B cell (primary cell): ENCODE measurements at regions not wholly inside any gene's neighbourhood (a gene's known extent, or its start where the extent isn't known, plus 50 kb on each side); places are given as distances from the start of the nearest gene placed in this dataset.

ENCODE experiments used
- ATAC-seq: fragments of 200-7000 bp; cut with Tn5 transposase; one replicate; pipeline ENCODE4 v1.10.0; 2021; ENCODE audit warnings: low read depth, mild to moderate bottlenecking, moderate number of reproducible peaks, moderate library complexity
- CTCF ChIA-PET: fragments of 350-600 bp; sonication (Branson Sonifier 250); formaldehyde crosslinking; loops from one replicate; lab custom pipeline; 2021; ENCODE audit warnings: antibody characterized with exemption, inconsistent platforms; lab: Charles Lee
- POLR2A ChIA-PET: fragments of 350-600 bp; sonication (Branson Sonifier 250); formaldehyde crosslinking; loops from one replicate; lab custom pipeline; 2021; ENCODE audit warnings: antibody characterized with exemption; lab: Charles Lee
- DNase-seq: peaks from one replicate; pipeline ENCODE4 v3.0.0; 2013
- H2AFZ ChIP-seq: 2 replicates; pipeline ENCODE4 v1.6.1; 2012; ENCODE audit warnings: mild to moderate bottlenecking, low read depth, low read length; ENCODE audit not compliant: insufficient read depth, poor library complexity, severe bottlenecking
- H3K27ac ChIP-seq, 2 donors: 1 replicate in 1 of 2; 2 replicates in 1 of 2; pipeline ENCODE4 v1.5.1; 2012 to 2013; ENCODE audit warnings: low read length in 2 of 2, mild to moderate bottlenecking in 2 of 2, moderate library complexity in 1 of 2
- H3K27me3 ChIP-seq, 4 experiments: fragments of 200-600 bp in 1 of 4; sonication (generic) in 1 of 4; replicated peaks in 1 of 4; 1 replicate in 2 of 4; 2 replicates in 2 of 4; pipeline versions ENCODE4 v1.6.1 to v1.7.0; 2013 to 2016; ENCODE audit warnings: low read length in 3 of 4, mild to moderate bottlenecking in 2 of 4, mixed read lengths in 1 of 4, moderate library complexity in 1 of 4; ENCODE audit not compliant: insufficient read depth in 4 of 4, control insufficient read depth in 3 of 4; ENCODE audit errors: control extremely low read depth in 1 of 4
- H3K36me3 ChIP-seq, 2 experiments: replicated peaks in 1 of 2; 1 replicate in 1 of 2; 2 replicates in 1 of 2; pipeline versions ENCODE4 v1.6.1 to v1.7.1; 2013; ENCODE audit warnings: low read length in 1 of 2; ENCODE audit not compliant: insufficient read depth in 2 of 2, control insufficient read depth in 1 of 2; ENCODE audit errors: control extremely low read depth in 1 of 2, extremely low read depth in 1 of 2
- H3K4me1 ChIP-seq, 2 donors: fragments of 200-600 bp in 1 of 2; sonication (generic) in 1 of 2; 1 replicate in 1 of 2; 2 replicates in 1 of 2; pipeline versions ENCODE4 v1.5.1 to v1.6.1; 2013 to 2017; ENCODE audit warnings: low read length in 2 of 2; ENCODE audit not compliant: control insufficient read depth in 2 of 2, insufficient read depth in 2 of 2
- H3K4me2 ChIP-seq: replicated peaks from 2 replicates; pipeline ENCODE3; 2012; ENCODE audit warnings: mild to moderate bottlenecking, low read depth, low read length; ENCODE audit not compliant: poor library complexity, severe bottlenecking
- H3K4me3 ChIP-seq, 5 experiments: fragments of 200-600 bp in 1 of 5; sonication (generic) in 1 of 5; 1 replicate in 3 of 5; 2 replicates in 2 of 5; pipeline versions ENCODE4 v1.5.1 to v1.7.0; 2011 to 2016; ENCODE audit warnings: low read length in 4 of 5, mild to moderate bottlenecking in 4 of 5, low read depth in 2 of 5, control low read depth in 1 of 5, moderate library complexity in 1 of 5; ENCODE audit not compliant: insufficient read depth in 1 of 5; ENCODE audit errors: control extremely low read depth in 1 of 5, extremely low read depth in 1 of 5
- H3K79me2 ChIP-seq: fragments of 200-600 bp; sonication (generic); one replicate; pipeline ENCODE4 v1.6.0; 2016; ENCODE audit warnings: low read length; ENCODE audit not compliant: control insufficient read depth, insufficient read depth
- H3K9ac ChIP-seq: fragments of 200-600 bp; sonication (generic); 2 replicates; pipeline ENCODE4 v1.6.1; 2017; ENCODE audit warnings: mild to moderate bottlenecking, low read length, moderate library complexity
- H3K9me3 ChIP-seq, 3 donors: one replicate each; pipeline versions ENCODE4 v1.6.1 to v1.7.1; 2013; ENCODE audit warnings: low read length in 2 of 3; ENCODE audit not compliant: control insufficient read depth in 2 of 3, insufficient read depth in 1 of 3; ENCODE audit errors: control extremely low read depth in 1 of 3
- H4K20me1 ChIP-seq: 2 replicates; pipeline ENCODE4 v1.6.0; 2012; ENCODE audit warnings: mild to moderate bottlenecking, low read length; ENCODE audit not compliant: insufficient read depth, control insufficient read depth, poor library complexity, severe bottlenecking
- H3K27ac Mint-ChIP-seq: one replicate; pipeline ENCODE4 v1.8.0; 2021; ENCODE audit warnings: mixed read lengths
- H3K27me3 Mint-ChIP-seq: one replicate; pipeline ENCODE4 v1.8.0; 2021; ENCODE audit warnings: mixed read lengths
- H3K4me1 Mint-ChIP-seq: one replicate; pipeline ENCODE4 v1.8.0; 2021; ENCODE audit warnings: mixed read lengths
- H3K4me3 Mint-ChIP-seq: one replicate; pipeline ENCODE4 v1.8.0; 2021; ENCODE audit warnings: mixed read lengths
- H3K9me3 Mint-ChIP-seq: one replicate; pipeline ENCODE4 v1.8.0; 2022; ENCODE audit warnings: mixed read lengths; ENCODE audit not compliant: insufficient read depth
- EZH2 ChIP-seq: IDR thresholded peaks from 2 replicates; pipeline ENCODE4 v1.6.1; 2012; ENCODE audit warnings: borderline replicate concordance, low read depth, mild to moderate bottlenecking, moderate library complexity, low read length; ENCODE audit not compliant: insufficient read depth, poor library complexity, severe bottlenecking
- WGBS: methylation state at CpG from one replicate; pipeline ENCODE4 v1.1.5; 2013; ENCODE audit warnings: missing lambda C conversion rate; ENCODE audit not compliant: insufficient coverage; 5-methylcytosine and 5-hydroxymethylcytosine counted together
- intact Hi-C: fragments of 100-400 bp; cut with micrococcal nuclease; formaldehyde crosslinking; loops from one replicate; pipeline ENCODE4 v1.10.0; 2022
- TF ChIP-seq, protein P1 (sequence below): fragments of 200-600 bp; IDR thresholded peaks from one replicate; pipeline ENCODE4 v1.8.0; 2022; ENCODE audit warnings: antibody characterized with exemption, mild to moderate bottlenecking

DNA sequence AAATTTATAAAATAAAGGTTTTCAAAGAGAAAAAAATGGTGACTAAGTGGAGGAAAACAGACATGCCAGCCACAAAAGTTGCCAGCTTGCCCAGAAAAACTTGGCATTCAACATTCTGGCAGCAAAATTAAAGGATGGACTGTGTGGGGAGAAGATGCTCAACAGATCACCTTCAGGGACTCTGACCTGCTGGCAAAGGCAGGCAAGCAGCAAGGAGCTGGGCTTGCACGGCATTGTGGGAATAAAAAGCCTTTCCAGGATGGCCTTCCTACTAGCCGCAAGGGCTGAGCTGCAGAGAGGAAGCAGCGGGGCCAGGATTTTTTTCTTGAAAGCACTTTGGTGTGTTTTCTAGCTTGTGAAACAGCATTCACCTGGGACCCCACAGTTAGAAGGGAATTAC, 101.9 kb upstream of the CACNA2D3 start:
- Histone ChIP-seq H4K20me1 (no peaks in the 10 kb centered on the region), H3K27ac (no peak overlapping the region), H3K36me3 (no peaks in the 10 kb centered on the region), H3K27me3 (no peaks in the 10 kb centered on the region), H3K79me2 (no peaks in the 10 kb centered on the region), H2AFZ (no peak overlapping the region), H3K9me3 (peaks cover 0 to 6% (median 0%) of the 10 kb centered on the region in 3 donors), H3K9ac (no peak overlapping the region), H3K4me3 (no peak overlapping the region), H3K4me2 (no peak overlapping the region), H3K4me1 (no peaks in the 10 kb centered on the region)
- H3K9me3 Mint-ChIP-seq, result peaks cover 6% of the 10 kb centered on the region
- H3K27me3 Mint-ChIP-seq, result peaks cover 11% of the 10 kb centered on the region
- H3K4me1 Mint-ChIP-seq, result no peaks in the 10 kb centered on the region
- ChIA-PET CTCF (no interaction called here), POLR2A (no interaction called here)
- H3K27ac Mint-ChIP-seq, result no peak overlapping the region
- intact Hi-C loops, result no loop called here
- 87% methylated on average over 3 of the region's 3 CpGs for WGBS
- TF ChIP-seq, protein P1, sequence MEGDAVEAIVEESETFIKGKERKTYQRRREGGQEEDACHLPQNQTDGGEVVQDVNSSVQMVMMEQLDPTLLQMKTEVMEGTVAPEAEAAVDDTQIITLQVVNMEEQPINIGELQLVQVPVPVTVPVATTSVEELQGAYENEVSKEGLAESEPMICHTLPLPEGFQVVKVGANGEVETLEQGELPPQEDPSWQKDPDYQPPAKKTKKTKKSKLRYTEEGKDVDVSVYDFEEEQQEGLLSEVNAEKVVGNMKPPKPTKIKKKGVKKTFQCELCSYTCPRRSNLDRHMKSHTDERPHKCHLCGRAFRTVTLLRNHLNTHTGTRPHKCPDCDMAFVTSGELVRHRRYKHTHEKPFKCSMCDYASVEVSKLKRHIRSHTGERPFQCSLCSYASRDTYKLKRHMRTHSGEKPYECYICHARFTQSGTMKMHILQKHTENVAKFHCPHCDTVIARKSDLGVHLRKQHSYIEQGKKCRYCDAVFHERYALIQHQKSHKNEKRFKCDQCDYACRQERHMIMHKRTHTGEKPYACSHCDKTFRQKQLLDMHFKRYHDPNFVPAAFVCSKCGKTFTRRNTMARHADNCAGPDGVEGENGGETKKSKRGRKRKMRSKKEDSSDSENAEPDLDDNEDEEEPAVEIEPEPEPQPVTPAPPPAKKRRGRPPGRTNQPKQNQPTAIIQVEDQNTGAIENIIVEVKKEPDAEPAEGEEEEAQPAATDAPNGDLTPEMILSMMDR, result no peak
- no peak for TF ChIP-seq EZH2
- no peak overlapping the region for H3K4me3 Mint-ChIP-seq
- DNase-seq (no peak), ATAC-seq (no peak)

DNA sequence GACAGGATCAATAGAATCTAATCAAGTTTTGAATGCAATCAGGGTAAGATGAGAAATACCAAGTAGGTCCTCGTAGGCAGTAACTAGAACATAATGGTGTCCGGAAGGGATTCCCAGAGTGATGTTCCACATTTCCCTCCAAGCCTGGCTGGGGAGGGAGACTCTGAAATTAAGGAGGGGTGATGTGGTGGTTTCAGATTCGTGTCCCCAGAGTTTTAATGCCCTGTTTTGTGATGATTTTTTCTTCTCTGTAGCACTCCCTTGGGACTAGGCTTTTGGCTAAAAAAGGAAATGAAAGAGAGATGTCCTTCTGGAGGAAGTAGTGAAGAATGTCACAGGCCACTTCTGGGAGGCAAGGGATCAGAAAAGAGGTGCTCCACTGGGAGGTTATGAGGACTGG, 108.3 kb upstream of the CACNA2D3 start:
- Histone ChIP-seq H3K27ac (no peak overlapping the region), H3K27me3 (no peaks in the 10 kb centered on the region), H3K9ac (no peak overlapping the region), H3K4me3 (no peak overlapping the region), H3K4me1 (no peaks in the 10 kb centered on the region), H3K79me2 (no peaks in the 10 kb centered on the region), H2AFZ (no peak overlapping the region), H4K20me1 (no peaks in the 10 kb centered on the region), H3K36me3 (no peaks in the 10 kb centered on the region), H3K4me2 (no peak overlapping the region), H3K9me3 (peaks cover 0 to 6% (median 0%) of the 10 kb centered on the region in 3 donors)
- WGBS, result 61% methylated on average over 3 of the region's 3 CpGs
- ChIA-PET POLR2A (no interaction called here), CTCF (interaction anchor here (0.7 kb wide), 1 partner anchor 18 kb away, joined by 4 read pairs; no protein-coding TSS in a partner anchor)
- intact Hi-C loops, result no loop called here
- ATAC-seq (no peak), DNase-seq (no peak)
- Mint-ChIP-seq H3K27ac (no peak overlapping the region), H3K4me1 (no peaks in the 10 kb centered on the region), H3K27me3 (peaks cover 19% of the 10 kb centered on the region), H3K4me3 (no peak overlapping the region), H3K9me3 (no peaks in the 10 kb centered on the region)
- TF ChIP-seq, protein P1, result no peak
- TF ChIP-seq EZH2, result no peak
